ENCODE measurements at regions not wholly inside any gene's neighbourhood (a gene's known extent, or its start where the extent isn't known, plus 50 kb on each side); places are given as distances from the start of the nearest gene placed in this dataset.
"Not testable (repeated sequence)": the region's sequence is repeated elsewhere in the genome, so short reads cannot be mapped to it uniquely, and the experiment has no call there.

- no peak for DNase-seq
Measured at GRCh38 chr3:177464392-177465256, 267.3 kb upstream of the TBL1XR1 start.

GRCh38 chr3:177465257-177465642 is 268.0 kb upstream of the TBL1XR1 start:
- DNase-seq, result no peak

GRCh38 chr3:177466074-177466473 is 268.8 kb upstream of the TBL1XR1 start:
- DNase-seq, result no peak

- DNase-seq, result not testable (repeated sequence)
Measured at GRCh38 chr3:177466622-177467021, 269.3 kb upstream of the TBL1XR1 start.

- DNase-seq, result no peak
Measured at GRCh38 chr3:177467247-177467985, 270.1 kb upstream of the TBL1XR1 start.

- no peak for DNase-seq
Measured at GRCh38 chr3:177468331-177468730, 271.0 kb upstream of the TBL1XR1 start.

- DNase-seq, result no peak
Measured at GRCh38 chr3:177468816-177469215, 271.5 kb upstream of the TBL1XR1 start.

GRCh38 chr3:177469216-177469615 is 271.9 kb upstream of the TBL1XR1 start:
- DNase-seq, result no peak

GRCh38 chr3:177470197-177470941 is 273.1 kb upstream of the TBL1XR1 start:
- DNase-seq, result no peak

GRCh38 chr3:177471733-177472480 is 274.6 kb upstream of the TBL1XR1 start:
- DNase-seq, result no peak

GRCh38 chr3:177473184-177473583 is 275.9 kb upstream of the TBL1XR1 start:
- no peak for DNase-seq

GRCh38 chr3:177473903-177474302 is 276.6 kb upstream of the TBL1XR1 start:
- DNase-seq, result no peak

- no peak for DNase-seq
Measured at GRCh38 chr3:177474652-177475355, 277.5 kb upstream of the TBL1XR1 start.

- no peak for DNase-seq
Measured at GRCh38 chr3:177475356-177475665, 278.0 kb upstream of the TBL1XR1 start.

GRCh38 chr3:177476495-177476894 is 279.2 kb upstream of the TBL1XR1 start:
- no peak for DNase-seq

GRCh38 chr3:177476921-177477435 is 279.7 kb upstream of the TBL1XR1 start:
- DNase-seq, result no peak

GRCh38 chr3:177478170-177478867 is 281.0 kb upstream of the TBL1XR1 start:
- no peak for DNase-seq

- no peak for DNase-seq
Measured at GRCh38 chr3:177479630-177480029, 282.3 kb upstream of the TBL1XR1 start.

- DNase-seq, result no peak
Measured at GRCh38 chr3:177481329-177481728, 284.0 kb upstream of the TBL1XR1 start.

- DNase-seq, result no peak
Measured at GRCh38 chr3:177482048-177482691, 284.9 kb upstream of the TBL1XR1 start.

Measured in activated CD4-positive, alpha-beta T cell treated with anti-CD3 and anti-CD28 coated beads, Interleukin-2, amount 50 U/mL, for 16 hours (primary cell).